Uterus (tissue), 2 donors: ENCODE measurements at regions not wholly inside any gene's neighbourhood (a gene's known extent, or its start where the extent isn't known, plus 50 kb on each side); places are given as distances from the start of the nearest gene placed in this dataset.

Experiments
- POLR2A ChIP-seq, 2 donors: fragments of 450-650 bp; IDR thresholded peaks; one replicate each; pipeline ENCODE4 v1.6.1; 2016; ENCODE audit warnings: antibody characterized with exemption in 2 of 2, mild to moderate bottlenecking in 1 of 2, moderate library complexity in 1 of 2
- TF ChIP-seq, protein P1 (sequence below), 4 experiments: fragments of 200-600 bp in 2 of 4; fragments of 450-650 bp in 2 of 4; sonication (generic) in 2 of 4; IDR thresholded peaks; one replicate each; pipeline ENCODE4 v1.5.1; 2016 to 2019; ENCODE audit warnings: antibody characterized with exemption in 4 of 4, mild to moderate bottlenecking in 2 of 4, moderate library complexity in 1 of 4

DNA sequence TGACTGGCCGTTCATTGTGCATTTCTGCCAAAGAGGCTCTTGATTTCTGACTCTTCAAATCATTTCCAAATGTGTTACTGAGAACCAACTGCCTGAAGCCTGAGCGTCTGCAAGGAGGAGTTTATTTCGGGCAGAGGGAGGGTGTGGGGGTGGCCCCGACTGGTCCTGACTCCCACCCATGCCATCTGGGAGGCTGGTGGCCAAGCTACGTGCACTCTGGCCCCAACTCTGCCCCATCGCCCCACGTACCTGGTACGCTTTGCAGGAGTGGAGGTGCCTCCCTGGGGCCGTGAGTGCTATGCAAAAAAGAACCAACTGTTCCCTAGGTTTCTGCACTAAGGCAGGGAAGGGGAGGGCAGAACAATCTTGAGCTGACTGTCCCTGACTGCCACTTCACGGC lies 846.8 kb downstream of the BRD1 start:
- TF ChIP-seq POLR2A (IDR thresholded peaks at IDR 0.05): no peak
- TF ChIP-seq, protein P1, sequence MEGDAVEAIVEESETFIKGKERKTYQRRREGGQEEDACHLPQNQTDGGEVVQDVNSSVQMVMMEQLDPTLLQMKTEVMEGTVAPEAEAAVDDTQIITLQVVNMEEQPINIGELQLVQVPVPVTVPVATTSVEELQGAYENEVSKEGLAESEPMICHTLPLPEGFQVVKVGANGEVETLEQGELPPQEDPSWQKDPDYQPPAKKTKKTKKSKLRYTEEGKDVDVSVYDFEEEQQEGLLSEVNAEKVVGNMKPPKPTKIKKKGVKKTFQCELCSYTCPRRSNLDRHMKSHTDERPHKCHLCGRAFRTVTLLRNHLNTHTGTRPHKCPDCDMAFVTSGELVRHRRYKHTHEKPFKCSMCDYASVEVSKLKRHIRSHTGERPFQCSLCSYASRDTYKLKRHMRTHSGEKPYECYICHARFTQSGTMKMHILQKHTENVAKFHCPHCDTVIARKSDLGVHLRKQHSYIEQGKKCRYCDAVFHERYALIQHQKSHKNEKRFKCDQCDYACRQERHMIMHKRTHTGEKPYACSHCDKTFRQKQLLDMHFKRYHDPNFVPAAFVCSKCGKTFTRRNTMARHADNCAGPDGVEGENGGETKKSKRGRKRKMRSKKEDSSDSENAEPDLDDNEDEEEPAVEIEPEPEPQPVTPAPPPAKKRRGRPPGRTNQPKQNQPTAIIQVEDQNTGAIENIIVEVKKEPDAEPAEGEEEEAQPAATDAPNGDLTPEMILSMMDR (IDR thresholded peaks at IDR 0.05): no peak
